GM12878 (cell line): ENCODE measurements at regions not wholly inside any gene's neighbourhood (a gene's known extent, or its start where the extent isn't known, plus 50 kb on each side); places are given as distances from the start of the nearest gene placed in this dataset.

Experiments used
- ATAC-seq: fragments of 200-7000 bp; cut with Tn5 transposase; 3 replicates; pipeline ENCODE4 v1.9.1; 2020; ENCODE audit warnings: mild to moderate bottlenecking, moderate library complexity
- BruUV-seq: library from RNA; stranded (reverse); fragments of 400-500 nt; replicated peaks from 2 replicates; lab custom pipeline; 2021; lab: Mats Ljungman, UMichigan
- CTCF ChIA-PET: fragments of 300-600 bp; sonication (Branson Sonifier 250); formaldehyde crosslinking; extraction: SDS; loops from one replicate; lab custom pipeline; 2021; ENCODE audit warnings: inconsistent platforms; lab: Yijun Ruan, JAX
- POLR2A ChIA-PET: fragments of 350-600 bp; formaldehyde crosslinking; extraction: SDS; loops from one replicate; lab custom pipeline; 2021; ENCODE audit warnings: inconsistent platforms; lab: Charles Lee
- RAD21 ChIA-PET: fragments of 300-600 bp; sonication (Branson Sonifier 250); formaldehyde crosslinking; loops from one replicate; lab custom pipeline; 2023; ENCODE audit warnings: antibody characterized with exemption; ENCODE audit not compliant: unreplicated experiment; lab: Charles Lee
- SMC1A ChIA-PET: fragments of 300-600 bp; sonication (Branson Sonifier 250); formaldehyde crosslinking; loops from one replicate; lab custom pipeline; 2023; ENCODE audit not compliant: unreplicated experiment, uncharacterized antibody; lab: Charles Lee
- DNase-seq: peaks from one replicate; pipeline ENCODE4 v3.0.0-alpha.2; 2011; ENCODE audit warnings: low read depth, low spot score
- FAIRE-seq: peaks from 3 replicates; lab custom pipeline; 2011; peaks lifted over from hg19 to GRCh38; lab: Jason Lieb, UNC
- H2AFZ ChIP-seq: 2 replicates; pipeline ENCODE4 v1.6.0; 2011; ENCODE audit warnings: low read depth, low read length, control low read depth; ENCODE audit not compliant: control insufficient read depth
- H3K27ac ChIP-seq: 2 replicates; pipeline ENCODE4 v1.5.1; 2011; ENCODE audit warnings: control low read depth; ENCODE audit not compliant: control insufficient read depth, insufficient read depth
- H3K27me3 ChIP-seq, 2 experiments: replicated peaks in 1 of 2; 2 replicates each; pipeline versions ENCODE4 v1.6.0 to v1.6.1; 2011; ENCODE audit warnings: low read length in 1 of 2; ENCODE audit not compliant: control insufficient read depth in 2 of 2, insufficient read depth in 2 of 2
- H3K36me3 ChIP-seq, 2 experiments: 2 replicates each; pipeline ENCODE4 v1.5.1; 2011; ENCODE audit warnings: low read length in 1 of 2; ENCODE audit not compliant: control insufficient read depth in 2 of 2, insufficient read depth in 2 of 2
- H3K4me1 ChIP-seq: 2 replicates; pipeline ENCODE4 v1.6.1; 2011; ENCODE audit warnings: mild to moderate bottlenecking, low read length, moderate library complexity, mixed read lengths; ENCODE audit not compliant: control insufficient read depth, insufficient read depth
- H3K4me2 ChIP-seq: 2 replicates; pipeline ENCODE4 v1.6.0; 2011; ENCODE audit warnings: control low read depth; ENCODE audit not compliant: control insufficient read depth, insufficient read depth
- H3K4me3 ChIP-seq: fragments of 200-600 bp; sonication (generic); 2 replicates; pipeline ENCODE4 v1.5.1; 2016
- H3K79me2 ChIP-seq: 2 replicates; pipeline ENCODE4 v1.6.0; 2011; ENCODE audit warnings: low read length; ENCODE audit not compliant: control insufficient read depth, insufficient read depth
- H3K9ac ChIP-seq: 2 replicates; pipeline ENCODE4 v1.8.0; 2011; ENCODE audit warnings: low read length, control low read depth, mixed read lengths; ENCODE audit not compliant: control insufficient read depth, insufficient read depth
- H3K9me3 ChIP-seq: replicated peaks from 3 replicates; pipeline ENCODE4 v1.5.1; 2011; ENCODE audit warnings: mild to moderate bottlenecking, low read length; ENCODE audit not compliant: control insufficient read depth, insufficient read depth
- H4K20me1 ChIP-seq: 2 replicates; pipeline ENCODE4 v1.6.0; 2011; ENCODE audit not compliant: control insufficient read depth, insufficient read depth
- ATF7 ChIP-seq: fragments of 450-650 bp; IDR thresholded peaks from 2 replicates; pipeline ENCODE4 v1.6.1; 2016; ENCODE audit warnings: low read depth, mild to moderate bottlenecking
- BCL11A ChIP-seq: IDR thresholded peaks from 2 replicates; pipeline ENCODE4 v1.6.1; 2011; ENCODE audit warnings: low read depth, low read length
- CBFB ChIP-seq: IDR thresholded peaks from 2 replicates; pipeline ENCODE4 v1.6.1; 2016; ENCODE audit warnings: antibody characterized with exemption, low read depth
- EED ChIP-seq: sonication (generic); IDR thresholded peaks from 2 replicates; pipeline ENCODE4 v1.6.1; 2016; ENCODE audit warnings: antibody characterized with exemption, low read depth
- ETV6 ChIP-seq, 2 experiments: fragments of 450-650 bp in 1 of 2; IDR thresholded peaks in 1 of 2; conservative IDR thresholded peaks in 1 of 2; 2 replicates each; pipeline ENCODE4 v1.6.1; 2014; ENCODE audit warnings: antibody characterized with exemption in 1 of 2, borderline replicate concordance in 1 of 2, low read depth in 1 of 2, mild to moderate bottlenecking in 1 of 2, moderate library complexity in 1 of 2
- IRF4 ChIP-seq: IDR thresholded peaks from 2 replicates; pipeline ENCODE4 v1.6.1; 2011; ENCODE audit warnings: low read depth, low read length
- MYB ChIP-seq: fragments of 150-350 bp; IDR thresholded peaks from 2 replicates; pipeline ENCODE4 v1.6.1; 2014; ENCODE audit warnings: mild to moderate bottlenecking, low read depth, low read length, borderline replicate concordance
- PAX8 ChIP-seq: fragments of 450-650 bp; IDR thresholded peaks from 2 replicates; pipeline ENCODE4 v1.6.1; 2017; ENCODE audit warnings: mild to moderate bottlenecking, moderate library complexity
- POU2F2 ChIP-seq: IDR thresholded peaks from 3 replicates; pipeline ENCODE4 v1.6.1; 2011; ENCODE audit warnings: low read depth, mild to moderate bottlenecking, low read length, borderline replicate concordance
- RCOR1 ChIP-seq: conservative IDR thresholded peaks from 2 replicates; pipeline ENCODE4 v1.6.1; 2012; ENCODE audit warnings: low read depth, low read length, improper control_type of control experiment
- SMAD1 ChIP-seq: fragments of 450-650 bp; IDR thresholded peaks from 2 replicates; pipeline ENCODE4 v1.6.1; 2018; ENCODE audit warnings: mild to moderate bottlenecking, low read depth; ENCODE audit not compliant: partially characterized antibody
- SMC3 ChIP-seq: IDR thresholded peaks from 2 replicates; pipeline ENCODE4 v1.6.1; 2011; ENCODE audit warnings: low read length, improper control_type of control experiment, borderline replicate concordance
- STAT1 ChIP-seq: fragments of 450-650 bp; conservative IDR thresholded peaks from 2 replicates; pipeline ENCODE4 v1.6.1; 2014; ENCODE audit warnings: antibody characterized with exemption, mild to moderate bottlenecking
- WGBS: methylation state at CpG from one replicate; pipeline ENCODE4 v1.1.6; 2016; ENCODE audit warnings: low lambda C conversion rate; ENCODE audit not compliant: insufficient replicate concordance, insufficient coverage; ENCODE audit errors: missing lambda C conversion rate; 5-methylcytosine and 5-hydroxymethylcytosine counted together
- in situ Hi-C: fragments of 300-500 bp; cut with MboI; formaldehyde crosslinking; loops from 9 replicates; pipeline ENCODE4 v1.14.3; 2018; ENCODE audit warnings: mixed read lengths
- intact Hi-C: fragments of 100-400 bp; cut with micrococcal nuclease; formaldehyde crosslinking; loops from one replicate; pipeline ENCODE4 v1.14.2; 2022; ENCODE audit not compliant: unreplicated experiment
- TF ChIP-seq, protein P1 (sequence below): IDR thresholded peaks from 2 replicates; pipeline ENCODE4 v1.6.1; 2011; ENCODE audit warnings: low read depth, low read length, improper control_type of control experiment, borderline replicate concordance
- TF ChIP-seq, protein P2 (sequence below): fragments of 450-650 bp; IDR thresholded peaks from 2 replicates; pipeline ENCODE4 v1.6.1; 2017; ENCODE audit warnings: mild to moderate bottlenecking
- TF ChIP-seq, protein P3 (sequence below): fragments of 450-650 bp; IDR thresholded peaks from 2 replicates; pipeline ENCODE4 v1.6.1; 2016; ENCODE audit warnings: mild to moderate bottlenecking

DNA sequence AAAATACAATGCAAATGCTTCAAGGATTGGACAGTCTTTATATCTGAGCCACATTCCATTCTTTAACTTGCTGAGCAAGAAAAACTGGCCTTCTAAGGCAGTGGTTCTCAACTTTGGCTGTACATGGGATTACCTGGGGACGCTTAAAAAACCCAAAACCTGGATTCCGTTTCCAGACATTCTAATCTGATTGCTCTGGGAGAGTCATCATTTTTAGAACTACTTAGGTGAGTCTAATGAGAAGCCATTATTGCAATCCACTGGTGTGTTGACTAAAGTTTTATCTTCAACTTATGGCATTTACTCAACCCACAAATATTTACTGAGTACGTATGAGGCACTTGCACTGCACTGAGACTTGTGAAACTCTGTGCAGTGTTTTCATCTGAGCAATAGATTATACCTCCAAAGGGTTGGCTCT is 195.7 kb upstream of the ATP11B start (continued):
- TF ChIP-seq PAX8 (no peak), SMC3 (no peak), STAT1 (no peak), ETV6 (conservative IDR thresholded peaks at IDR 0.05 in 1 of 2, IDR thresholded peaks at IDR 0.05 in 1 of 2; ENCODE audit: borderline replicate concordance in 1 of 2, low read depth in 1 of 2) (no peak)

DNA sequence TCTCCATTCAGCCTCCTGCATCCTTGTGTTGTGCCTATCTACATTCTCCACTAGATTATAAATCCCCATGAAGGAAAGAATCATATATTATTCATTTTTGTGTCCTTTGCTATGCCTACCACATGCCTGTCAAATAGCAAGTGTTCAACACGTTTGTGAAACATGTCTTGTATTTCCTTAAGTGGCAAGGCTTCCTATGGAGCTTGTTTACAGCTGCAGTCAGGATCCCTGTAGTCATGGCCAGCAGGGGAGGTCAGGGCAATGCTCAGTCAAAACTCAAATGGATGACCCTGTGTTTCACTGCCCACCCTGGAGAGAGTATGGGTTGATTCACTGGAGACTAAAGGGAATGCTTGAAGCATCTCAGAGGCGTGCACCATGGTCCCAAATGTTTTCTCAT is 191.7 kb upstream of the ATP11B start:
- Histone ChIP-seq H3K4me1 (no peaks in the 10 kb centered on the region), H3K27me3 (no peaks in the 10 kb centered on the region), H3K4me3 (no peak overlapping the region), H2AFZ (no peak overlapping the region), H3K79me2 (no peaks in the 10 kb centered on the region), H3K4me2 (no peak overlapping the region), H3K9ac (no peak overlapping the region), H4K20me1 (no peaks in the 10 kb centered on the region), H3K27ac (no peak overlapping the region), H3K9me3 (no peaks in the 10 kb centered on the region), H3K36me3 (no peaks in the 10 kb centered on the region)
- BruUV-seq, result no TSS peak
- SMC1A ChIA-PET, result no interaction called here
- DNase-seq (no peak), FAIRE-seq (no peak), ATAC-seq (no peak)
- 5% methylated on average over 2 of the region's 2 CpGs for WGBS
- RAD21 ChIA-PET, result no interaction called here
- in situ Hi-C loops (no loop called here), intact Hi-C loops (no loop called here)
- POLR2A ChIA-PET, result no interaction called here
- CTCF ChIA-PET, result interaction anchor here (1.0 kb wide), 1 partner anchor 82 kb away, joined by 4 read pairs; no protein-coding TSS in a partner anchor
- TF ChIP-seq ATF7, result no peak
- TF ChIP-seq POU2F2, result no peak
- TF ChIP-seq EED, result no peak
- TF ChIP-seq MYB, result no peak
- no peak for TF ChIP-seq CBFB
- no peak for TF ChIP-seq BCL11A
- no peak for TF ChIP-seq RCOR1
- TF ChIP-seq, protein P1, sequence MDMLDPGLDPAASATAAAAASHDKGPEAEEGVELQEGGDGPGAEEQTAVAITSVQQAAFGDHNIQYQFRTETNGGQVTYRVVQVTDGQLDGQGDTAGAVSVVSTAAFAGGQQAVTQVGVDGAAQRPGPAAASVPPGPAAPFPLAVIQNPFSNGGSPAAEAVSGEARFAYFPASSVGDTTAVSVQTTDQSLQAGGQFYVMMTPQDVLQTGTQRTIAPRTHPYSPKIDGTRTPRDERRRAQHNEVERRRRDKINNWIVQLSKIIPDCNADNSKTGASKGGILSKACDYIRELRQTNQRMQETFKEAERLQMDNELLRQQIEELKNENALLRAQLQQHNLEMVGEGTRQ, result no peak
- TF ChIP-seq, protein P2, sequence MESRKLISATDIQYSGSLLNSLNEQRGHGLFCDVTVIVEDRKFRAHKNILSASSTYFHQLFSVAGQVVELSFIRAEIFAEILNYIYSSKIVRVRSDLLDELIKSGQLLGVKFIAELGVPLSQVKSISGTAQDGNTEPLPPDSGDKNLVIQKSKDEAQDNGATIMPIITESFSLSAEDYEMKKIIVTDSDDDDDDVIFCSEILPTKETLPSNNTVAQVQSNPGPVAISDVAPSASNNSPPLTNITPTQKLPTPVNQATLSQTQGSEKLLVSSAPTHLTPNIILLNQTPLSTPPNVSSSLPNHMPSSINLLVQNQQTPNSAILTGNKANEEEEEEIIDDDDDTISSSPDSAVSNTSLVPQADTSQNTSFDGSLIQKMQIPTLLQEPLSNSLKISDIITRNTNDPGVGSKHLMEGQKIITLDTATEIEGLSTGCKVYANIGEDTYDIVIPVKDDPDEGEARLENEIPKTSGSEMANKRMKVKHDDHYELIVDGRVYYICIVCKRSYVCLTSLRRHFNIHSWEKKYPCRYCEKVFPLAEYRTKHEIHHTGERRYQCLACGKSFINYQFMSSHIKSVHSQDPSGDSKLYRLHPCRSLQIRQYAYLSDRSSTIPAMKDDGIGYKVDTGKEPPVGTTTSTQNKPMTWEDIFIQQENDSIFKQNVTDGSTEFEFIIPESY, result no peak
- no peak for TF ChIP-seq SMAD1
- no peak for TF ChIP-seq IRF4
- TF ChIP-seq, protein P3, sequence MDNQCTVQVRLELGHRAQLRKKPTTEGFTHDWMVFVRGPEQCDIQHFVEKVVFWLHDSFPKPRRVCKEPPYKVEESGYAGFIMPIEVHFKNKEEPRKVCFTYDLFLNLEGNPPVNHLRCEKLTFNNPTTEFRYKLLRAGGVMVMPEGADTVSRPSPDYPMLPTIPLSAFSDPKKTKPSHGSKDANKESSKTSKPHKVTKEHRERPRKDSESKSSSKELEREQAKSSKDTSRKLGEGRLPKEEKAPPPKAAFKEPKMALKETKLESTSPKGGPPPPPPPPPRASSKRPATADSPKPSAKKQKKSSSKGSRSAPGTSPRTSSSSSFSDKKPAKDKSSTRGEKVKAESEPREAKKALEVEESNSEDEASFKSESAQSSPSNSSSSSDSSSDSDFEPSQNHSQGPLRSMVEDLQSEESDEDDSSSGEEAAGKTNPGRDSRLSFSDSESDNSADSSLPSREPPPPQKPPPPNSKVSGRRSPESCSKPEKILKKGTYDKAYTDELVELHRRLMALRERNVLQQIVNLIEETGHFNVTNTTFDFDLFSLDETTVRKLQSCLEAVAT, result no peak
